IMR-90 (cell line): ENCODE measurements at regions not wholly inside any gene's neighbourhood (a gene's known extent, or its start where the extent isn't known, plus 50 kb on each side); places are given as distances from the start of the nearest gene placed in this dataset.

Source experiments
- ATAC-seq: fragments of 200-7000 bp; cut with Tn5 transposase; 2 replicates; pipeline ENCODE4 v1.9.1; 2020; ENCODE audit warnings: low read depth, mild to moderate bottlenecking, moderate library complexity
- BruUV-seq: library from RNA; stranded (reverse); fragments of 400-500 nt; replicated peaks from 2 replicates; lab custom pipeline; 2021; lab: Mats Ljungman, UMichigan
- CTCF ChIA-PET: fragments of 300-600 bp; formaldehyde crosslinking; extraction: SDS; loops from one replicate; lab custom pipeline; 2021; ENCODE audit warnings: antibody characterized with exemption; lab: Yijun Ruan, JAX
- POLR2A ChIA-PET: fragments of 300-600 bp; sonication (Branson Sonifier 250); formaldehyde crosslinking; loops from one replicate; lab custom pipeline; 2022; ENCODE audit warnings: antibody characterized with exemption; ENCODE audit not compliant: unreplicated experiment; lab: Charles Lee
- DNase-seq: peaks from one replicate; pipeline ENCODE4 v3.0.0; 2013
- H2AFZ ChIP-seq: replicated peaks from 2 replicates; pipeline ENCODE3; 2013; ENCODE audit warnings: low read length, mild to moderate bottlenecking; ENCODE audit not compliant: poor library complexity
- H2AK5ac ChIP-seq: 2 replicates; pipeline ENCODE4 v1.6.1; 2013; ENCODE audit warnings: low read depth, low read length, inconsistent platforms
- H2AK9ac ChIP-seq: replicated peaks from 2 replicates; pipeline ENCODE3; 2013; ENCODE audit warnings: mild to moderate bottlenecking, low read depth, low read length, moderate library complexity; ENCODE audit not compliant: poor library complexity
- H2BK120ac ChIP-seq: 2 replicates; pipeline ENCODE4 v1.6.1; 2013; ENCODE audit warnings: low read depth, low read length, inconsistent platforms
- H2BK15ac ChIP-seq: 3 replicates; pipeline ENCODE4 v1.6.1; 2013; ENCODE audit warnings: low read depth, low read length, inconsistent platforms
- H2BK20ac ChIP-seq: 2 replicates; pipeline ENCODE4 v1.6.1; 2013; ENCODE audit warnings: low read depth, mild to moderate bottlenecking, inconsistent platforms, low read length, moderate library complexity
- H2BK5ac ChIP-seq: 2 replicates; pipeline ENCODE4 v1.6.1; 2013; ENCODE audit warnings: mild to moderate bottlenecking, low read depth, low read length, inconsistent platforms; ENCODE audit not compliant: poor library complexity, severe bottlenecking
- H3K14ac ChIP-seq: replicated peaks from 2 replicates; pipeline ENCODE4 v1.6.1; 2013; ENCODE audit warnings: low read depth, low read length, inconsistent platforms
- H3K18ac ChIP-seq: 2 replicates; pipeline ENCODE4 v1.6.1; 2013; ENCODE audit warnings: low read depth, low read length, control low read depth
- H3K23ac ChIP-seq: 2 replicates; pipeline ENCODE4 v1.6.1; 2013; ENCODE audit warnings: low read depth, low read length, inconsistent platforms
- H3K27ac ChIP-seq: 2 replicates; pipeline ENCODE4 v1.5.1; 2013; ENCODE audit warnings: mild to moderate bottlenecking, control low read depth, low read length; ENCODE audit not compliant: insufficient read depth
- H3K27me3 ChIP-seq: 2 replicates; pipeline ENCODE4 v1.6.1; 2013; ENCODE audit warnings: low read length; ENCODE audit not compliant: control insufficient read depth, insufficient read depth
- H3K36me3 ChIP-seq: 2 replicates; pipeline ENCODE4 v1.6.1; 2013; ENCODE audit warnings: low read length, mixed read lengths; ENCODE audit not compliant: control insufficient read depth, insufficient read depth
- H3K4ac ChIP-seq: 2 replicates; pipeline ENCODE4 v1.6.1; 2013; ENCODE audit warnings: low read depth, low read length, inconsistent platforms
- H3K4me1 ChIP-seq: 2 replicates; pipeline ENCODE4 v1.6.1; 2013; ENCODE audit warnings: low read length, mixed read lengths; ENCODE audit not compliant: control insufficient read depth, insufficient read depth
- H3K4me2 ChIP-seq: 2 replicates; pipeline ENCODE4 v1.6.1; 2013; ENCODE audit warnings: low read depth, mild to moderate bottlenecking, control low read depth, low read length, moderate library complexity
- H3K4me3 ChIP-seq: 2 replicates; pipeline ENCODE4 v1.5.1; 2013; ENCODE audit warnings: low read depth, mild to moderate bottlenecking, control low read depth, low read length, moderate library complexity; ENCODE audit not compliant: insufficient read depth
- H3K56ac ChIP-seq: 2 replicates; pipeline ENCODE4 v1.6.1; 2013; ENCODE audit warnings: low read length, inconsistent platforms; ENCODE audit not compliant: insufficient read depth; ENCODE audit errors: extremely low read depth
- H3K79me1 ChIP-seq, 2 experiments: 2 replicates each; pipeline ENCODE4 v1.6.1; 2013; ENCODE audit warnings: low read length in 2 of 2, inconsistent platforms in 1 of 2, low read depth in 1 of 2
- H3K9ac ChIP-seq: 2 replicates; pipeline ENCODE4 v1.6.1; 2013; ENCODE audit warnings: low read depth, low read length, control low read depth
- H3K9me1 ChIP-seq: 2 replicates; pipeline ENCODE4 v1.6.1; 2013; ENCODE audit warnings: low read length, inconsistent platforms; ENCODE audit not compliant: insufficient read depth
- H3K9me3 ChIP-seq: 2 replicates; pipeline ENCODE4 v1.6.1; 2013; ENCODE audit warnings: low read length; ENCODE audit not compliant: control insufficient read depth, insufficient read depth
- H4K20me1 ChIP-seq: 2 replicates; pipeline ENCODE4 v1.6.1; 2013; ENCODE audit warnings: low read length, inconsistent platforms; ENCODE audit not compliant: insufficient read depth
- H4K5ac ChIP-seq: 2 replicates; pipeline ENCODE4 v1.6.1; 2013; ENCODE audit warnings: mild to moderate bottlenecking, low read depth, low read length, control low read depth
- H4K8ac ChIP-seq, 2 experiments: 2 replicates each; pipeline ENCODE4 v1.6.1; 2013; ENCODE audit warnings: low read depth in 2 of 2, low read length in 2 of 2, control low read depth in 1 of 2, inconsistent platforms in 1 of 2
- H4K91ac ChIP-seq: 2 replicates; pipeline ENCODE4 v1.6.1; 2013; ENCODE audit warnings: low read depth, low read length, inconsistent platforms; ENCODE audit not compliant: insufficient read depth
- CEBPB ChIP-seq: IDR thresholded peaks from 2 replicates; pipeline ENCODE4 v1.6.1; 2012; ENCODE audit warnings: low read depth, low read length, improper control_type of control experiment
- MAZ ChIP-seq: IDR thresholded peaks from 2 replicates; pipeline ENCODE4 v1.6.1; 2012; ENCODE audit warnings: low read depth, mild to moderate bottlenecking, low read length, improper control_type of control experiment, moderate library complexity, borderline replicate concordance
- WGBS, 2 experiments: methylation state at CpG; one replicate each; pipeline versions ENCODE4 v1.1.5 to v1.1.7; 2013; ENCODE audit warnings: missing lambda C conversion rate in 2 of 2; ENCODE audit not compliant: insufficient read length in 1 of 2; ENCODE audit errors: extremely low coverage in 2 of 2; 5-methylcytosine and 5-hydroxymethylcytosine counted together
- dilution Hi-C: fragments of 300-500 bp; cut with HindIII; formaldehyde crosslinking; loops from one replicate; pipeline ENCODE4 v1.14.3; 2018; ENCODE audit warnings: low sequenced_read_pairs; ENCODE audit not compliant: unreplicated experiment
- in situ Hi-C: fragments of 300-500 bp; cut with MboI; formaldehyde crosslinking; loops from 3 replicates; pipeline ENCODE4 v1.14.3; 2019; ENCODE audit warnings: low sequenced_read_pairs, inconsistent platforms, mixed read lengths
- intact Hi-C: fragments of 100-400 bp; cut with micrococcal nuclease; formaldehyde crosslinking; loops from 2 replicates; pipeline ENCODE4 v1.10.0; 2022

- H4K91ac ChIP-seq, result no peak overlapping the region
- H3K4me2 ChIP-seq, result no peak overlapping the region
- ChIA-PET CTCF (no interaction called here), POLR2A (interaction anchor here (0.5 kb wide), 1 partner anchor 175 kb away, joined by 3 read pairs; no protein-coding TSS in a partner anchor)
- WGBS, 2 experiments, result 96% methylated on average over 4 of the region's 8 CpGs; no CpG with 5 or more reads in 1 of the 2 experiments
- no peaks in the 10 kb centered on the region for H3K9me1 ChIP-seq
- BruUV-seq, result no TSS peak
- H3K14ac ChIP-seq, result no peak overlapping the region
- in situ Hi-C loops, result no loop called here
- H2BK120ac ChIP-seq, result no peak overlapping the region
- no peak overlapping the region for H2AK9ac ChIP-seq
- intact Hi-C loops, result no loop called here
- no peaks in the 10 kb centered on the region for H3K36me3 ChIP-seq
- H3K18ac ChIP-seq, result no peak overlapping the region
- H3K4me1 ChIP-seq, result peaks cover 6% of the 10 kb centered on the region; the same call in 1 of the 2 replicates
- no peaks in the 10 kb centered on the region for H3K79me1 ChIP-seq
- TF ChIP-seq CEBPB, result no peak
- no peak for TF ChIP-seq MAZ
- H3K9ac ChIP-seq, result no peak overlapping the region
- no peak overlapping the region for H3K4me3 ChIP-seq
- no peak overlapping the region for H2BK15ac ChIP-seq
- dilution Hi-C loops, result no loop called here
- H2BK5ac ChIP-seq, result no peak overlapping the region
- H3K27ac ChIP-seq, result no peak overlapping the region
- H4K20me1 ChIP-seq, result no peaks in the 10 kb centered on the region
- H3K27me3 ChIP-seq, result no peaks in the 10 kb centered on the region
- H2BK20ac ChIP-seq, result no peak overlapping the region
- no peak overlapping the region for H3K4ac ChIP-seq
- H3K56ac ChIP-seq, result no peak overlapping the region
- H3K23ac ChIP-seq, result no peak overlapping the region
- no peak for ATAC-seq
- no peak overlapping the region for H4K8ac ChIP-seq
- no peak overlapping the region for H4K5ac ChIP-seq
- no peak overlapping the region for H2AK5ac ChIP-seq
- H3K9me3 ChIP-seq, result no peaks in the 10 kb centered on the region
- no peak for DNase-seq
- H2AFZ ChIP-seq, result no peak overlapping the region
These were observed 203.7 kb upstream of the FOXQ1 start for GRCh38 chr6:1108198-1108597.
